ENCODE measurements at regions not wholly inside any gene's neighbourhood (a gene's known extent, or its start where the extent isn't known, plus 50 kb on each side); places are given as distances from the start of the nearest gene placed in this dataset.

DNA sequence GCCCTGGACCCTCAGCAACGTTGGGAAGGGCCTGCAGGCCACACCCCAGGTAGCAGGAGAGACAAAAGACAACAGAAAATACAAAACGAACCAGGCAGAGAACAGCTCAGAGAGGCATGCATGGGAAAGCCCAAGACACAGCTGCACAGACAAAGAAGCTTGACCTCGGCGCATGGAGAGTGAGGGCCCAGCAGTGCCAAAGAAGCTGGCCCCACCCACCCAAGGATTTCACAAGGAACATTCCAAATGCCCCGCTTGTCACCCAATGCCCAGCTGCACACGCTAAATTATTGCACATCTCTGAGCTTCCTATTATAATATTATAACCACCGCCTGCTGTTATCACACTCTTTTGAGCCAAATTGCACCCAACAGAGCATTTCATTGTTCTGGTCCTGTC lies 147.7 kb upstream of the TBL1X start:
- DNase-seq (no peak), ATAC-seq (no peak)
- Histone ChIP-seq H3K27me3 (no peaks in the 10 kb centered on the region), H3K27ac (no peak overlapping the region), H3K4me3 (no peak overlapping the region), H3K4me1 (no peaks in the 10 kb centered on the region), H3K36me3 (no peaks in the 10 kb centered on the region), H3K9me3 (no peaks in the 10 kb centered on the region)
- WGBS (ENCODE audit: insufficient coverage, low coverage, low lambda C conversion rate, missing lambda C conversion rate), result 57% methylated on average over 4 of the region's 7 CpGs
- intact Hi-C loops (cut with DNase I), result no loop called here
- TF ChIP-seq CTCF (IDR thresholded peaks at IDR 0.05), result no peak
- no peak for TF ChIP-seq POLR2A (IDR thresholded peaks at IDR 0.05)

DNA sequence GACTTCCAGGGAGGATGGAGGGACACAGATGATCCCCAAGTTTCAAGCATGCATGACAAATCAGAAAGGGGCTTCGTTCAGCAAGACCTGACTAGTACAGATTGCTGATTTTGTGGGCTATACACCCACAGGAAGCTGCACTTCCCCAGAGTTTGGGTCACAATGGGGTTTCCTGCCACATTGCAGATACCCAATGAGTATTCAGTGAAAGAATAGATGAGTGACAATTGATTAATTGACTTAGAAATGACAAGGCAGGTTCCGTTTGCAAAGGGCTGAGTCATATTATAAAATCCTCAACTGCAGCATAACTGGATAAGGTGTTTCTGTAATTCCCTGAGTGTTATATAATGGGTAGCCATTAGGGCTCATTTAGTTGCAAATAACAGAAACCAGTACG lies 146.6 kb upstream of the TBL1X start:
- TF ChIP-seq CTCF (IDR thresholded peaks at IDR 0.05) (no peak), POLR2A (IDR thresholded peaks at IDR 0.05) (no peak)
- 50% methylated on average over 3 of the region's 3 CpGs for WGBS (ENCODE audit: insufficient coverage, low coverage, low lambda C conversion rate, missing lambda C conversion rate)
- intact Hi-C loops (cut with DNase I), result no loop called here

DNA sequence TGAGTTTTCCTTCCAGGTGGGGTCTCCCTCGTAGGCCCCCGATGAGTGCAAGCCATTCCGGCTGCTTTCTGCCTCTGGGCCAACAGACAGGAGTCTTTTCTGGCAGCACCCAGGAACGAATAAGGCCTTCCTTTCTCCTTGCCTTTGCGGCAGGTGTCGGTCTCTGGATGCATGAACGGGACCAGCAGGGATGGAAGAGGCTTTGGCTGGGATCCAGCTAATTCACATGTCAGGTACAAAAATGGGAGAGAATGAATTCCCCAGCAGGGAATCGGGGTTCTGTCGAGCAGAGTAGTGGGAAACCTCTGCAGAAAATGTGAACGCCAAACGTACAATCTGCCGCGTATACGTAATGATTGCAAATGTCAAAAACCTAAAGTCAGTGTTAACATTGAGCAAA lies 146.1 kb upstream of the TBL1X start:
- H3K4me1 ChIP-seq, result no peaks in the 10 kb centered on the region
- no peak for ATAC-seq
- no peaks in the 10 kb centered on the region for H3K36me3 ChIP-seq
- WGBS (ENCODE audit: insufficient coverage, low coverage, low lambda C conversion rate, missing lambda C conversion rate), result 86% methylated on average over 10 of the region's 14 CpGs
- no peak for DNase-seq
- TF ChIP-seq CTCF (IDR thresholded peaks at IDR 0.05) (no peak), POLR2A (IDR thresholded peaks at IDR 0.05) (no peak)
- no peak overlapping the region for H3K4me3 ChIP-seq
- intact Hi-C loops (cut with DNase I), result no loop called here
- no peaks in the 10 kb centered on the region for H3K9me3 ChIP-seq
- H3K27ac ChIP-seq, result no peak overlapping the region
- H3K27me3 ChIP-seq, result no peaks in the 10 kb centered on the region

More for the DNA sequence above, 146.6 kb upstream of the TBL1X start:
- Histone ChIP-seq H3K36me3 (no peaks in the 10 kb centered on the region), H3K4me3 (no peak overlapping the region), H3K9me3 (no peaks in the 10 kb centered on the region), H3K27ac (no peak overlapping the region), H3K4me1 (no peaks in the 10 kb centered on the region), H3K27me3 (no peaks in the 10 kb centered on the region)
- DNase-seq (no peak), ATAC-seq (no peak)

- Histone ChIP-seq H3K9me3 (no peaks in the 10 kb centered on the region), H3K36me3 (no peaks in the 10 kb centered on the region), H3K27ac (no peak overlapping the region), H3K27me3 (no peaks in the 10 kb centered on the region), H3K4me1 (no peaks in the 10 kb centered on the region), H3K4me3 (no peak overlapping the region)
- intact Hi-C loops (cut with DNase I), result no loop called here
- no peak for TF ChIP-seq CTCF (IDR thresholded peaks at IDR 0.05)
- TF ChIP-seq POLR2A (IDR thresholded peaks at IDR 0.05), result no peak
- 28% methylated on average over 7 of the region's 7 CpGs for WGBS (ENCODE audit: insufficient coverage, low coverage, low lambda C conversion rate, missing lambda C conversion rate)
- no peak for DNase-seq
- peak; percentile 52 to 67 (median 61) for ATAC-seq
Measured at GRCh38 chrX:9320940-9321339, 143.9 kb upstream of the TBL1X start.

DNA sequence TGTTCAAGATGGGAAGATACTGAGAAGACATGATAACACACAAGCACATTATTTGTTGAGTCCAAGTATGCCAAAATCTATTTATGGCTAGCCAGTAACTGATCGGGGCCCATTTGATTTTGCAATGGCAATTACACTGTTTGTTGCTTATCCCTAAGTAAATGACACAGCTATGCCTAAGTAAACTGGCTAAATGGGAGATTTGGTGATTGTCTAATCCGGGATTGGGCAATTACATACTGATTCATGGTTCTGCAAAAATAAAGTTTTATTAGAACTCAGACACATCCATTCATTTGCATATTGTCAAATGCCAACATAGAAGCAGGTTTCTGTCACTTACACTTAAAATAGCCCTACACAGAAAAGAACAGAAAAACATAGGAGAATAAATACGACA lies 140.2 kb upstream of the TBL1X start:
- 38% methylated on average over 3 of the region's 3 CpGs for WGBS (ENCODE audit: insufficient coverage, low coverage, low lambda C conversion rate, missing lambda C conversion rate)
- H3K4me1 ChIP-seq, result no peaks in the 10 kb centered on the region
- H3K9me3 ChIP-seq, result no peaks in the 10 kb centered on the region
- DNase-seq (no peak), ATAC-seq (peak; percentile 51 to 84 (median 82))
- no peak overlapping the region for H3K27ac ChIP-seq
- intact Hi-C loops (cut with DNase I), result no loop called here
- no peaks in the 10 kb centered on the region for H3K36me3 ChIP-seq
- no peak for TF ChIP-seq CTCF (IDR thresholded peaks at IDR 0.05)
- TF ChIP-seq POLR2A (IDR thresholded peaks at IDR 0.05), result no peak
- no peaks in the 10 kb centered on the region for H3K27me3 ChIP-seq
- no peak overlapping the region for H3K4me3 ChIP-seq

All from right lobe of liver (tissue), 6 donors.